Neural cell (in vitro differentiated cells): ENCODE measurements at regions not wholly inside any gene's neighbourhood (a gene's known extent, or its start where the extent isn't known, plus 50 kb on each side); places are given as distances from the start of the nearest gene placed in this dataset.

Source experiments
- H2AFZ ChIP-seq: fragments of 200-600, 300-800 bp; sonication (generic), shearing (Covaris generic); 2 replicates; pipeline ENCODE4 v1.6.0; 2014; ENCODE audit warnings: low read depth, mild to moderate bottlenecking, antibody characterized with exemption, low read length, moderate library complexity
- H3F3A ChIP-seq: fragments of 200-600 bp; shearing (Covaris generic); 2 replicates; pipeline ENCODE4 v1.6.1; 2016; ENCODE audit warnings: mild to moderate bottlenecking, moderate library complexity, mixed read lengths, antibody characterized with exemption, low read length; ENCODE audit not compliant: insufficient read depth, poor library complexity, severe bottlenecking
- H3K27ac ChIP-seq: fragments of 200-600, 300-800 bp; sonication (generic), shearing (Covaris generic); 2 replicates; pipeline ENCODE4 v1.5.1; 2014; ENCODE audit warnings: mild to moderate bottlenecking, low read length, moderate library complexity
- H3K27me3 ChIP-seq: fragments of 300-800, 200-600 bp; sonication (generic), shearing (Covaris generic); 2 replicates; pipeline ENCODE4 v1.6.0; 2014; ENCODE audit warnings: mild to moderate bottlenecking, low read depth, low read length, moderate library complexity; ENCODE audit not compliant: insufficient read depth
- H3K36me3 ChIP-seq: fragments of 300-800, 200-600 bp; sonication (generic), shearing (Covaris generic); 2 replicates; pipeline ENCODE4 v1.5.1; 2014; ENCODE audit warnings: mild to moderate bottlenecking, antibody characterized with exemption, low read length, moderate library complexity; ENCODE audit not compliant: insufficient read depth
- H3K4me2 ChIP-seq: fragments of 300-800, 200-600 bp; sonication (generic), shearing (Covaris generic); 2 replicates; pipeline ENCODE4 v1.6.0; 2014; ENCODE audit warnings: mild to moderate bottlenecking, low read length
- H3K4me3 ChIP-seq: fragments of 300-800, 200-600 bp; sonication (generic), shearing (Covaris generic); 2 replicates; pipeline ENCODE4 v1.5.1; 2014; ENCODE audit warnings: mild to moderate bottlenecking, low read length, moderate library complexity
- H3K79me2 ChIP-seq: fragments of 200-600 bp; shearing (Covaris generic); replicated peaks from 2 replicates; pipeline ENCODE4 v1.6.0; 2014; ENCODE audit warnings: mild to moderate bottlenecking, low read length, moderate library complexity; ENCODE audit not compliant: insufficient read depth
- H3K9ac ChIP-seq: fragments of 300-800, 200-600 bp; sonication (generic), shearing (Covaris generic); 2 replicates; pipeline ENCODE4 v1.6.1; 2016; ENCODE audit warnings: mild to moderate bottlenecking, low read length, mixed read lengths
- H3K9me2 ChIP-seq: fragments of 200-600 bp; shearing (Covaris generic); 2 replicates; pipeline ENCODE4 v1.6.1; 2016; ENCODE audit warnings: mild to moderate bottlenecking, low read length, mixed read lengths; ENCODE audit not compliant: insufficient read depth
- H3K9me3 ChIP-seq: fragments of 200-600, 300-800 bp; sonication (generic), shearing (Covaris generic); 2 replicates; pipeline ENCODE4 v1.6.1; 2016; ENCODE audit warnings: mild to moderate bottlenecking, mixed run types, low read length, moderate library complexity, mixed read lengths
- H4K20me1 ChIP-seq: fragments of 200-600 bp; shearing (Covaris generic); 2 replicates; pipeline ENCODE4 v1.6.1; 2016; ENCODE audit warnings: mild to moderate bottlenecking, mixed run types; ENCODE audit not compliant: insufficient read depth
- EP300 ChIP-seq: fragments of 450-650 bp; conservative IDR thresholded peaks from 2 replicates; pipeline ENCODE4 v1.6.1; 2014; ENCODE audit warnings: antibody characterized with exemption, mild to moderate bottlenecking, moderate library complexity; ENCODE audit not compliant: poor library complexity, severe bottlenecking
- EZH2 ChIP-seq: fragments of 200-600, 300-800 bp; shearing (Covaris generic), sonication (generic); IDR thresholded peaks from 2 replicates; pipeline ENCODE4 v1.6.1; 2014; ENCODE audit warnings: antibody characterized with exemption, low read length, borderline replicate concordance, mild to moderate bottlenecking; ENCODE audit not compliant: insufficient read depth, poor library complexity, severe bottlenecking
- MXI1 ChIP-seq: fragments of 450-650 bp; conservative IDR thresholded peaks from 2 replicates; pipeline ENCODE4 v1.6.1; 2014; ENCODE audit warnings: antibody characterized with exemption, mild to moderate bottlenecking; ENCODE audit not compliant: poor library complexity, severe bottlenecking
- POLR2AphosphoS5 ChIP-seq: IDR thresholded peaks from 2 replicates; pipeline ENCODE4 v1.6.1; 2012
- RAD21 ChIP-seq: fragments of 450-650 bp; conservative IDR thresholded peaks from 2 replicates; pipeline ENCODE4 v1.6.1; 2014; ENCODE audit warnings: antibody characterized with exemption, mild to moderate bottlenecking, moderate library complexity
- SMC3 ChIP-seq: fragments of 450-650 bp; conservative IDR thresholded peaks from 2 replicates; pipeline ENCODE4 v1.6.1; 2014; ENCODE audit warnings: antibody characterized with exemption, mild to moderate bottlenecking, moderate library complexity; ENCODE audit not compliant: poor library complexity
- TAF1 ChIP-seq: IDR thresholded peaks from 2 replicates; pipeline ENCODE4 v1.6.1; 2012; ENCODE audit warnings: low read depth
- TF ChIP-seq, protein P1 (sequence below): fragments of 450-650 bp; IDR thresholded peaks from 2 replicates; pipeline ENCODE4 v1.5.1; 2014; ENCODE audit warnings: antibody characterized with exemption, mild to moderate bottlenecking, moderate library complexity; ENCODE audit not compliant: poor library complexity, severe bottlenecking
- TF ChIP-seq, protein P2 (sequence below): IDR thresholded peaks from 2 replicates; pipeline ENCODE4 v1.6.1; 2012; ENCODE audit warnings: borderline replicate concordance

DNA sequence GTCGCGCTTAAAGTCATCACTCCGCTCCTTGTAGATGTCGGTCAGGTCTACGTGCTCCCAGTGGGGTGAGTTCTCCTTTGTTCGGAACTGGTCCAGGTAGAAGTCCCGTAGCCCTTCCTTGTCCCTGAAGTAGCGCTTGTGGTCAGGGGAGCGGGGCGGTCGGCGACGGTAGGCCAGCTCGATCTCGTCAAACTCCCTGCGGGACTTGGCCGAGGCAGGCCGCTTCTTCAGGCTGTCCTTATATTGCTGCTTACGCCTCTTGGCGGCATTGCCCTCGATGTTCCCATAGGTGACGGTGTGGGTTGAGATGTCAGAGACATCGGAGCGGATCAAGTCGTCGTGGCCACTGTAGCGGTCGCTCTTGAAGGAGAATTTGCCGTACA is 367.2 kb downstream of the EMP1 start:
- no peaks in the 10 kb centered on the region for H3K79me2 ChIP-seq
- no peak overlapping the region for H3K4me3 ChIP-seq
- H3K27ac ChIP-seq, result no peak overlapping the region
- no peaks in the 10 kb centered on the region for H3F3A ChIP-seq
- H4K20me1 ChIP-seq, result no peaks in the 10 kb centered on the region
- H3K9me2 ChIP-seq, result no peaks in the 10 kb centered on the region
- H2AFZ ChIP-seq, result no peak overlapping the region
- peaks cover 5% of the 10 kb centered on the region for H3K9me3 ChIP-seq
- TF ChIP-seq POLR2AphosphoS5, result no peak
- TF ChIP-seq TAF1, result no peak
- TF ChIP-seq, protein P1, sequence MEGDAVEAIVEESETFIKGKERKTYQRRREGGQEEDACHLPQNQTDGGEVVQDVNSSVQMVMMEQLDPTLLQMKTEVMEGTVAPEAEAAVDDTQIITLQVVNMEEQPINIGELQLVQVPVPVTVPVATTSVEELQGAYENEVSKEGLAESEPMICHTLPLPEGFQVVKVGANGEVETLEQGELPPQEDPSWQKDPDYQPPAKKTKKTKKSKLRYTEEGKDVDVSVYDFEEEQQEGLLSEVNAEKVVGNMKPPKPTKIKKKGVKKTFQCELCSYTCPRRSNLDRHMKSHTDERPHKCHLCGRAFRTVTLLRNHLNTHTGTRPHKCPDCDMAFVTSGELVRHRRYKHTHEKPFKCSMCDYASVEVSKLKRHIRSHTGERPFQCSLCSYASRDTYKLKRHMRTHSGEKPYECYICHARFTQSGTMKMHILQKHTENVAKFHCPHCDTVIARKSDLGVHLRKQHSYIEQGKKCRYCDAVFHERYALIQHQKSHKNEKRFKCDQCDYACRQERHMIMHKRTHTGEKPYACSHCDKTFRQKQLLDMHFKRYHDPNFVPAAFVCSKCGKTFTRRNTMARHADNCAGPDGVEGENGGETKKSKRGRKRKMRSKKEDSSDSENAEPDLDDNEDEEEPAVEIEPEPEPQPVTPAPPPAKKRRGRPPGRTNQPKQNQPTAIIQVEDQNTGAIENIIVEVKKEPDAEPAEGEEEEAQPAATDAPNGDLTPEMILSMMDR, result no peak
- TF ChIP-seq RAD21, result no peak
- TF ChIP-seq MXI1, result no peak
- no peak for TF ChIP-seq SMC3
- TF ChIP-seq EZH2, result no peak
- TF ChIP-seq, protein P2, sequence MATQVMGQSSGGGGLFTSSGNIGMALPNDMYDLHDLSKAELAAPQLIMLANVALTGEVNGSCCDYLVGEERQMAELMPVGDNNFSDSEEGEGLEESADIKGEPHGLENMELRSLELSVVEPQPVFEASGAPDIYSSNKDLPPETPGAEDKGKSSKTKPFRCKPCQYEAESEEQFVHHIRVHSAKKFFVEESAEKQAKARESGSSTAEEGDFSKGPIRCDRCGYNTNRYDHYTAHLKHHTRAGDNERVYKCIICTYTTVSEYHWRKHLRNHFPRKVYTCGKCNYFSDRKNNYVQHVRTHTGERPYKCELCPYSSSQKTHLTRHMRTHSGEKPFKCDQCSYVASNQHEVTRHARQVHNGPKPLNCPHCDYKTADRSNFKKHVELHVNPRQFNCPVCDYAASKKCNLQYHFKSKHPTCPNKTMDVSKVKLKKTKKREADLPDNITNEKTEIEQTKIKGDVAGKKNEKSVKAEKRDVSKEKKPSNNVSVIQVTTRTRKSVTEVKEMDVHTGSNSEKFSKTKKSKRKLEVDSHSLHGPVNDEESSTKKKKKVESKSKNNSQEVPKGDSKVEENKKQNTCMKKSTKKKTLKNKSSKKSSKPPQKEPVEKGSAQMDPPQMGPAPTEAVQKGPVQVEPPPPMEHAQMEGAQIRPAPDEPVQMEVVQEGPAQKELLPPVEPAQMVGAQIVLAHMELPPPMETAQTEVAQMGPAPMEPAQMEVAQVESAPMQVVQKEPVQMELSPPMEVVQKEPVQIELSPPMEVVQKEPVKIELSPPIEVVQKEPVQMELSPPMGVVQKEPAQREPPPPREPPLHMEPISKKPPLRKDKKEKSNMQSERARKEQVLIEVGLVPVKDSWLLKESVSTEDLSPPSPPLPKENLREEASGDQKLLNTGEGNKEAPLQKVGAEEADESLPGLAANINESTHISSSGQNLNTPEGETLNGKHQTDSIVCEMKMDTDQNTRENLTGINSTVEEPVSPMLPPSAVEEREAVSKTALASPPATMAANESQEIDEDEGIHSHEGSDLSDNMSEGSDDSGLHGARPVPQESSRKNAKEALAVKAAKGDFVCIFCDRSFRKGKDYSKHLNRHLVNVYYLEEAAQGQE, result no peak
- no peak for TF ChIP-seq EP300
- peaks cover 4% of the 10 kb centered on the region for H3K36me3 ChIP-seq
- no peaks in the 10 kb centered on the region for H3K27me3 ChIP-seq
- no peak overlapping the region for H3K4me2 ChIP-seq
- H3K9ac ChIP-seq, result no peak overlapping the region

DNA sequence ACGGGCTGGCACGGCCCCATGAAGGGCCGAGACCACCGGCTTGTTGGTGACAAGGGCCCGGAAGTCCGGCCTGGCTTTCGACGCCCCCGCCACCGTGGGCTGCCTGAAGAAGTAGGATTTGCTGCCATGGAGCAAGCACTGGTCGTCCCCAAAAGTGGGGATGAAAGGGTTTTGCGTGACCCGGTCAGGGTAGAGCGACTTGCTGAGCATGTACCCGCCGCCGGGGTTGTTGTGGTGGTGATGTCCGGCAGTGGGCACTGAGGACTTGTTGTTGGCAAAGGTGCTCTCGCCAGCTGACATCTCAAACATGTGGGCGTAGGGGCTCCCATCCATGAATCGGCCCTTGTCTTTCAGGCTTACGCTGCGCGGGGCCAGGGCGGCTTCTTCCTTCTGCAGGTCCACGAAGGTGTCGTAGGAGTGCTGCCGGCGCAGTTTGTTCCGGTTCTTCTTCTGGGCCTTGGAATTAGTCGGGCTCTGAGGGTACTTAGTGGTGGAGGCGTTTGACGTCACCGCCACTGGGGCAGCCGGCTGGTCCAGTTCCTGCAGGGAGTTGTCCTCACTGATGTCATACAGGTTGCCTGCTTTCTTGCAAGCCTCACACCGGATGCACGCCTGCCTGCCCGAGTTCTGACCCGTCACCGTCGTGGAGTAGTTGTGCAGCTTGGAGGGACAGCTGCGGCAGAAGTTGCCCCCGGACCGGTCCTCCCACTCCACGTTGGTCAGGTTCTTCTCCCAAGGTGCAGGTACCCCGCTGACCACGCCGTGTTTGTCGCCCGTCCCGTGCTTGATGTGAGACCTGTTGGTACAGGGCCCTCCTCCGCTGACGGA is 366.6 kb downstream of the EMP1 start:
- H3K4me3 ChIP-seq, result no peak overlapping the region
- no peak overlapping the region for H3K27ac ChIP-seq
- H3K36me3 ChIP-seq, result peaks cover 4% of the 10 kb centered on the region
- H3F3A ChIP-seq, result no peaks in the 10 kb centered on the region
- H4K20me1 ChIP-seq, result no peaks in the 10 kb centered on the region
- peaks cover 5% of the 10 kb centered on the region for H3K9me3 ChIP-seq
- H3K27me3 ChIP-seq, result no peaks in the 10 kb centered on the region
- H3K9ac ChIP-seq, result no peak overlapping the region
- no peak overlapping the region for H2AFZ ChIP-seq
- no peak overlapping the region for H3K4me2 ChIP-seq
- no peak for TF ChIP-seq TAF1
- no peak for TF ChIP-seq MXI1
- TF ChIP-seq POLR2AphosphoS5, result no peak
- TF ChIP-seq, protein P1, result no peak
- no peak for TF ChIP-seq RAD21
- TF ChIP-seq, protein P2, result no peak
- no peak for TF ChIP-seq EZH2
- no peak for TF ChIP-seq SMC3
- no peak for TF ChIP-seq EP300
- H3K79me2 ChIP-seq, result no peaks in the 10 kb centered on the region
- H3K9me2 ChIP-seq, result no peaks in the 10 kb centered on the region
